IMR-90 (cell line): ENCODE measurements at regions not wholly inside any gene's neighbourhood (a gene's known extent, or its start where the extent isn't known, plus 50 kb on each side); places are given as distances from the start of the nearest gene placed in this dataset.
A peak's percentile ranks its signal among the peaks of the same experiment; 100 is the strongest.

Experiments
- ATAC-seq: fragments of 200-7000 bp; cut with Tn5 transposase; 2 replicates; pipeline ENCODE4 v1.9.1; 2020; ENCODE audit warnings: low read depth, mild to moderate bottlenecking, moderate library complexity
- BruUV-seq: library from RNA; stranded (reverse); fragments of 400-500 nt; replicated peaks from 2 replicates; lab custom pipeline; 2021; lab: Mats Ljungman, UMichigan
- CTCF ChIA-PET: fragments of 300-600 bp; formaldehyde crosslinking; extraction: SDS; loops from one replicate; lab custom pipeline; 2021; ENCODE audit warnings: antibody characterized with exemption; lab: Yijun Ruan, JAX
- POLR2A ChIA-PET: fragments of 300-600 bp; sonication (Branson Sonifier 250); formaldehyde crosslinking; loops from one replicate; lab custom pipeline; 2022; ENCODE audit warnings: antibody characterized with exemption; ENCODE audit not compliant: unreplicated experiment; lab: Charles Lee
- DNase-seq: peaks from one replicate; pipeline ENCODE4 v3.0.0; 2013
- H2AFZ ChIP-seq: replicated peaks from 2 replicates; pipeline ENCODE3; 2013; ENCODE audit warnings: low read length, mild to moderate bottlenecking; ENCODE audit not compliant: poor library complexity
- H2AK5ac ChIP-seq: 2 replicates; pipeline ENCODE4 v1.6.1; 2013; ENCODE audit warnings: low read depth, low read length, inconsistent platforms
- H2AK9ac ChIP-seq: replicated peaks from 2 replicates; pipeline ENCODE3; 2013; ENCODE audit warnings: mild to moderate bottlenecking, low read depth, low read length, moderate library complexity; ENCODE audit not compliant: poor library complexity
- H2BK120ac ChIP-seq: 2 replicates; pipeline ENCODE4 v1.6.1; 2013; ENCODE audit warnings: low read depth, low read length, inconsistent platforms
- H2BK15ac ChIP-seq: 3 replicates; pipeline ENCODE4 v1.6.1; 2013; ENCODE audit warnings: low read depth, low read length, inconsistent platforms
- H2BK20ac ChIP-seq: 2 replicates; pipeline ENCODE4 v1.6.1; 2013; ENCODE audit warnings: low read depth, mild to moderate bottlenecking, inconsistent platforms, low read length, moderate library complexity
- H2BK5ac ChIP-seq: 2 replicates; pipeline ENCODE4 v1.6.1; 2013; ENCODE audit warnings: mild to moderate bottlenecking, low read depth, low read length, inconsistent platforms; ENCODE audit not compliant: poor library complexity, severe bottlenecking
- H3K14ac ChIP-seq: replicated peaks from 2 replicates; pipeline ENCODE4 v1.6.1; 2013; ENCODE audit warnings: low read depth, low read length, inconsistent platforms
- H3K18ac ChIP-seq: 2 replicates; pipeline ENCODE4 v1.6.1; 2013; ENCODE audit warnings: low read depth, low read length, control low read depth
- H3K23ac ChIP-seq: 2 replicates; pipeline ENCODE4 v1.6.1; 2013; ENCODE audit warnings: low read depth, low read length, inconsistent platforms
- H3K27ac ChIP-seq: 2 replicates; pipeline ENCODE4 v1.5.1; 2013; ENCODE audit warnings: mild to moderate bottlenecking, control low read depth, low read length; ENCODE audit not compliant: insufficient read depth
- H3K27me3 ChIP-seq: 2 replicates; pipeline ENCODE4 v1.6.1; 2013; ENCODE audit warnings: low read length; ENCODE audit not compliant: control insufficient read depth, insufficient read depth
- H3K36me3 ChIP-seq: 2 replicates; pipeline ENCODE4 v1.6.1; 2013; ENCODE audit warnings: low read length, mixed read lengths; ENCODE audit not compliant: control insufficient read depth, insufficient read depth
- H3K4ac ChIP-seq: 2 replicates; pipeline ENCODE4 v1.6.1; 2013; ENCODE audit warnings: low read depth, low read length, inconsistent platforms
- H3K4me1 ChIP-seq: 2 replicates; pipeline ENCODE4 v1.6.1; 2013; ENCODE audit warnings: low read length, mixed read lengths; ENCODE audit not compliant: control insufficient read depth, insufficient read depth
- H3K4me2 ChIP-seq: 2 replicates; pipeline ENCODE4 v1.6.1; 2013; ENCODE audit warnings: low read depth, mild to moderate bottlenecking, control low read depth, low read length, moderate library complexity
- H3K4me3 ChIP-seq: 2 replicates; pipeline ENCODE4 v1.5.1; 2013; ENCODE audit warnings: low read depth, mild to moderate bottlenecking, control low read depth, low read length, moderate library complexity; ENCODE audit not compliant: insufficient read depth
- H3K56ac ChIP-seq: 2 replicates; pipeline ENCODE4 v1.6.1; 2013; ENCODE audit warnings: low read length, inconsistent platforms; ENCODE audit not compliant: insufficient read depth; ENCODE audit errors: extremely low read depth
- H3K79me1 ChIP-seq, 2 experiments: 2 replicates each; pipeline ENCODE4 v1.6.1; 2013; ENCODE audit warnings: low read length in 2 of 2, inconsistent platforms in 1 of 2, low read depth in 1 of 2
- H3K9ac ChIP-seq: 2 replicates; pipeline ENCODE4 v1.6.1; 2013; ENCODE audit warnings: low read depth, low read length, control low read depth
- H3K9me1 ChIP-seq: 2 replicates; pipeline ENCODE4 v1.6.1; 2013; ENCODE audit warnings: low read length, inconsistent platforms; ENCODE audit not compliant: insufficient read depth
- H3K9me3 ChIP-seq: 2 replicates; pipeline ENCODE4 v1.6.1; 2013; ENCODE audit warnings: low read length; ENCODE audit not compliant: control insufficient read depth, insufficient read depth
- H4K20me1 ChIP-seq: 2 replicates; pipeline ENCODE4 v1.6.1; 2013; ENCODE audit warnings: low read length, inconsistent platforms; ENCODE audit not compliant: insufficient read depth
- H4K5ac ChIP-seq: 2 replicates; pipeline ENCODE4 v1.6.1; 2013; ENCODE audit warnings: mild to moderate bottlenecking, low read depth, low read length, control low read depth
- H4K8ac ChIP-seq, 2 experiments: 2 replicates each; pipeline ENCODE4 v1.6.1; 2013; ENCODE audit warnings: low read depth in 2 of 2, low read length in 2 of 2, control low read depth in 1 of 2, inconsistent platforms in 1 of 2
- H4K91ac ChIP-seq: 2 replicates; pipeline ENCODE4 v1.6.1; 2013; ENCODE audit warnings: low read depth, low read length, inconsistent platforms; ENCODE audit not compliant: insufficient read depth
- BHLHE40 ChIP-seq: fragments of 150-350 bp; IDR thresholded peaks from 2 replicates; pipeline ENCODE4 v1.6.1; 2016; ENCODE audit warnings: mild to moderate bottlenecking, low read depth, low read length
- CEBPB ChIP-seq: IDR thresholded peaks from 2 replicates; pipeline ENCODE4 v1.6.1; 2012; ENCODE audit warnings: low read depth, low read length, improper control_type of control experiment
- CHD1 ChIP-seq: IDR thresholded peaks from 2 replicates; pipeline ENCODE4 v1.6.1; 2012; ENCODE audit warnings: low read depth, low read length, improper control_type of control experiment
- CTCF ChIP-seq: conservative IDR thresholded peaks from 2 replicates; pipeline ENCODE4 v1.5.1; 2012; ENCODE audit warnings: mild to moderate bottlenecking, low read depth, low read length, improper control_type of control experiment
- FOS ChIP-seq: fragments of 150-350 bp; IDR thresholded peaks from 2 replicates; pipeline ENCODE4 v1.6.1; 2016; ENCODE audit warnings: low read depth, low read length
- MAFK ChIP-seq: IDR thresholded peaks from 2 replicates; pipeline ENCODE4 v1.6.1; 2012; ENCODE audit warnings: low read depth, low read length, improper control_type of control experiment
- MAZ ChIP-seq: IDR thresholded peaks from 2 replicates; pipeline ENCODE4 v1.6.1; 2012; ENCODE audit warnings: low read depth, mild to moderate bottlenecking, low read length, improper control_type of control experiment, moderate library complexity, borderline replicate concordance
- MXI1 ChIP-seq: IDR thresholded peaks from 2 replicates; pipeline ENCODE4 v1.6.1; 2012; ENCODE audit warnings: low read depth, mild to moderate bottlenecking, low read length, moderate library complexity, borderline replicate concordance
- NFE2L2 ChIP-seq: fragments of 150-350 bp; IDR thresholded peaks from 2 replicates; pipeline ENCODE4 v1.6.1; 2016; ENCODE audit warnings: low read depth, mild to moderate bottlenecking, low read length
- POLR2A ChIP-seq: IDR thresholded peaks from 2 replicates; pipeline ENCODE4 v1.6.1; 2012; ENCODE audit warnings: mild to moderate bottlenecking, low read depth, low read length
- RAD21 ChIP-seq: IDR thresholded peaks from 2 replicates; pipeline ENCODE4 v1.6.1; 2012; ENCODE audit warnings: low read length, improper control_type of control experiment
- RCOR1 ChIP-seq: IDR thresholded peaks from 2 replicates; pipeline ENCODE4 v1.6.1; 2012; ENCODE audit warnings: mild to moderate bottlenecking, low read length, improper control_type of control experiment; ENCODE audit not compliant: insufficient replicate concordance
- RFX5 ChIP-seq: IDR thresholded peaks from 2 replicates; pipeline ENCODE4 v1.8.0; 2012; ENCODE audit warnings: low read depth, mild to moderate bottlenecking, low read length, moderate library complexity
- SMC3 ChIP-seq: fragments of 150-350 bp; IDR thresholded peaks from 2 replicates; pipeline ENCODE4 v1.6.1; 2016; ENCODE audit warnings: low read depth, mild to moderate bottlenecking, antibody characterized with exemption, low read length, moderate library complexity
- WGBS, 2 experiments: methylation state at CpG; one replicate each; pipeline versions ENCODE4 v1.1.5 to v1.1.7; 2013; ENCODE audit warnings: missing lambda C conversion rate in 2 of 2; ENCODE audit not compliant: insufficient read length in 1 of 2; ENCODE audit errors: extremely low coverage in 2 of 2; 5-methylcytosine and 5-hydroxymethylcytosine counted together
- dilution Hi-C: fragments of 300-500 bp; cut with HindIII; formaldehyde crosslinking; loops from one replicate; pipeline ENCODE4 v1.14.3; 2018; ENCODE audit warnings: low sequenced_read_pairs; ENCODE audit not compliant: unreplicated experiment
- in situ Hi-C: fragments of 300-500 bp; cut with MboI; formaldehyde crosslinking; loops from 3 replicates; pipeline ENCODE4 v1.14.3; 2019; ENCODE audit warnings: low sequenced_read_pairs, inconsistent platforms, mixed read lengths
- intact Hi-C: fragments of 100-400 bp; cut with micrococcal nuclease; formaldehyde crosslinking; loops from 2 replicates; pipeline ENCODE4 v1.10.0; 2022
- TF ChIP-seq, protein P1 (sequence below): fragments of 150-350 bp; IDR thresholded peaks from 2 replicates; pipeline ENCODE4 v1.6.1; 2017; ENCODE audit warnings: mild to moderate bottlenecking, antibody characterized with exemption, low read length, low read depth
- TF ChIP-seq, protein P2 (sequence below): fragments of 150-350 bp; IDR thresholded peaks from 2 replicates; pipeline ENCODE4 v1.6.1; 2016; ENCODE audit warnings: low read depth, mild to moderate bottlenecking, low read length, moderate library complexity, borderline replicate concordance

DNA sequence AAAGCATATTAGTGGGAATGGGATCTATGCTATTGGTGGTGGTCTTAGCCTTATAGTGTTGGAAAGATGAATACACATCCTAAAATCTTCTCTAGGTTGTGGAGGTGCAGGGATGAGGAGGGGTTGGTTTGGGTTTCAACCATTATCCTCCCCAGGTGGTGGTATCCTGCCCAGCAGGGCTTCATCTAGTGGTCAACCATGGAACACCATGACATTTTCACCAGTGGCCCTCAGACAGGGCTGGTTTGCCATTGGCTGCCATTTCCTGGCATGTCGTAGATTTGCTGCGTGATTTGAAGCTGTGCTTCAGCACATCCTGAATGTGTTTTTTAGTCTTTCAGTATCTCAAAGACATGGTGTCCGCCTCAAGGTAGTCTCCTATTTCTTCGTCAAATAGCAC is 391.2 kb upstream of the HNRNPA3 start:
- Histone ChIP-seq H3K4me2 (no peak overlapping the region), H3K23ac (no peak overlapping the region), H2AK5ac (no peak overlapping the region), H3K18ac (no peak overlapping the region), H3K79me1 (no peaks in the 10 kb centered on the region), H3K9me3 (no peaks in the 10 kb centered on the region), H2BK5ac (no peak overlapping the region), H2AK9ac (no peak overlapping the region), H4K8ac (no peak overlapping the region), H3K4me1 (no peaks in the 10 kb centered on the region), H4K20me1 (no peaks in the 10 kb centered on the region), H3K27ac (no peak overlapping the region), H3K4me3 (no peak overlapping the region), H3K4ac (no peak overlapping the region), H3K14ac (no peak overlapping the region), H3K36me3 (no peaks in the 10 kb centered on the region), H2BK15ac (no peak overlapping the region), H3K56ac (no peak overlapping the region), H3K9ac (no peak overlapping the region), H2BK20ac (no peak overlapping the region), H2BK120ac (no peak overlapping the region), H3K27me3 (peaks cover 1% of the 10 kb centered on the region; the same call in 1 of the 2 replicates), H3K9me1 (no peaks in the 10 kb centered on the region), H4K91ac (no peak overlapping the region), H2AFZ (peak overlapping the region; percentile 19), H4K5ac (no peak overlapping the region)
- in situ Hi-C loops = no loop called here
- POLR2A ChIA-PET = no interaction called here
- DNase-seq (no peak), ATAC-seq (no peak)
- TF ChIP-seq, protein P1, sequence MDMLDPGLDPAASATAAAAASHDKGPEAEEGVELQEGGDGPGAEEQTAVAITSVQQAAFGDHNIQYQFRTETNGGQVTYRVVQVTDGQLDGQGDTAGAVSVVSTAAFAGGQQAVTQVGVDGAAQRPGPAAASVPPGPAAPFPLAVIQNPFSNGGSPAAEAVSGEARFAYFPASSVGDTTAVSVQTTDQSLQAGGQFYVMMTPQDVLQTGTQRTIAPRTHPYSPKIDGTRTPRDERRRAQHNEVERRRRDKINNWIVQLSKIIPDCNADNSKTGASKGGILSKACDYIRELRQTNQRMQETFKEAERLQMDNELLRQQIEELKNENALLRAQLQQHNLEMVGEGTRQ = no peak
- TF ChIP-seq MAFK (no peak), RAD21 (no peak), RFX5 (no peak), MAZ (no peak), POLR2A (no peak), FOS (no peak), BHLHE40 (no peak), NFE2L2 (no peak), CTCF (no peak), SMC3 (no peak), RCOR1 (no peak), MXI1 (no peak), CEBPB (no peak), CHD1 (no peak)
- TF ChIP-seq, protein P2, sequence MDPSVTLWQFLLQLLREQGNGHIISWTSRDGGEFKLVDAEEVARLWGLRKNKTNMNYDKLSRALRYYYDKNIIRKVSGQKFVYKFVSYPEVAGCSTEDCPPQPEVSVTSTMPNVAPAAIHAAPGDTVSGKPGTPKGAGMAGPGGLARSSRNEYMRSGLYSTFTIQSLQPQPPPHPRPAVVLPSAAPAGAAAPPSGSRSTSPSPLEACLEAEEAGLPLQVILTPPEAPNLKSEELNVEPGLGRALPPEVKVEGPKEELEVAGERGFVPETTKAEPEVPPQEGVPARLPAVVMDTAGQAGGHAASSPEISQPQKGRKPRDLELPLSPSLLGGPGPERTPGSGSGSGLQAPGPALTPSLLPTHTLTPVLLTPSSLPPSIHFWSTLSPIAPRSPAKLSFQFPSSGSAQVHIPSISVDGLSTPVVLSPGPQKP = no peak
- intact Hi-C loops = no loop called here
- CTCF ChIA-PET = interaction anchor here (0.9 kb wide), 1 partner anchor 694 kb away, joined by 3 read pairs; no protein-coding TSS in a partner anchor
- no TSS peak for BruUV-seq
- WGBS, 2 experiments = 60% methylated on average over 1 of the region's 4 CpGs; no CpG with 5 or more reads in 1 of the 2 experiments
- dilution Hi-C loops = no loop called here
